H9 (cell line): ENCODE measurements at regions not wholly inside any gene's neighbourhood (a gene's known extent, or its start where the extent isn't known, plus 50 kb on each side); places are given as distances from the start of the nearest gene placed in this dataset.

Source experiments
- DNase-seq: peaks from one replicate; pipeline ENCODE4 v3.0.0-alpha.2; 2017
- H2AFZ ChIP-seq: one replicate; pipeline ENCODE4 v1.6.1; 2013; ENCODE audit warnings: mild to moderate bottlenecking, low read length, control low read depth, moderate library complexity
- H2AK5ac ChIP-seq: 2 replicates; pipeline ENCODE4 v1.6.1; 2013; ENCODE audit warnings: low read length, control low read depth, mixed read lengths; ENCODE audit not compliant: insufficient read length
- H2BK120ac ChIP-seq: one replicate; pipeline ENCODE4 v1.6.1; 2013; ENCODE audit warnings: low read depth, mild to moderate bottlenecking, low read length, control low read depth, inconsistent platforms; ENCODE audit not compliant: poor library complexity, severe bottlenecking
- H2BK12ac ChIP-seq: 2 replicates; pipeline ENCODE4 v1.6.1; 2013; ENCODE audit warnings: low read length, control low read depth, mixed read lengths, low read depth; ENCODE audit not compliant: insufficient read length
- H2BK15ac ChIP-seq: 2 replicates; pipeline ENCODE4 v1.6.1; 2013; ENCODE audit warnings: low read depth, low read length, control low read depth
- H2BK20ac ChIP-seq: one replicate; pipeline ENCODE4 v1.6.1; 2013; ENCODE audit warnings: low read depth, mild to moderate bottlenecking, low read length, control low read depth, inconsistent platforms; ENCODE audit not compliant: poor library complexity, severe bottlenecking
- H2BK5ac ChIP-seq: 2 replicates; pipeline ENCODE4 v1.6.1; 2013; ENCODE audit warnings: low read length, control low read depth, mixed read lengths; ENCODE audit not compliant: insufficient read length
- H3K14ac ChIP-seq: 2 replicates; pipeline ENCODE4 v1.6.1; 2013; ENCODE audit warnings: low read length, control low read depth; ENCODE audit not compliant: insufficient read depth
- H3K18ac ChIP-seq: 2 replicates; pipeline ENCODE4 v1.6.1; 2013; ENCODE audit warnings: low read depth, mild to moderate bottlenecking, mixed read lengths, low read length, control low read depth; ENCODE audit not compliant: insufficient read length
- H3K23ac ChIP-seq: 2 replicates; pipeline ENCODE4 v1.6.1; 2013; ENCODE audit warnings: low read length, control low read depth, mixed read lengths, low read depth; ENCODE audit not compliant: insufficient read length
- H3K23me2 ChIP-seq: 2 replicates; pipeline ENCODE4 v1.6.1; 2013; ENCODE audit warnings: low read depth, mild to moderate bottlenecking, mixed read lengths, low read length, control low read depth; ENCODE audit not compliant: insufficient read length, poor library complexity, severe bottlenecking
- H3K27ac ChIP-seq: 2 replicates; pipeline ENCODE4 v1.5.1; 2013; ENCODE audit warnings: low read length, control low read depth, mixed read lengths, low read depth; ENCODE audit not compliant: insufficient read length
- H3K27me3 ChIP-seq: 2 replicates; pipeline ENCODE4 v1.6.1; 2013; ENCODE audit warnings: low read length, control low read depth, inconsistent platforms; ENCODE audit not compliant: insufficient read depth
- H3K4ac ChIP-seq: 2 replicates; pipeline ENCODE4 v1.6.1; 2013; ENCODE audit warnings: low read depth, mild to moderate bottlenecking, control low read depth, inconsistent platforms, low read length, moderate library complexity
- H3K4me1 ChIP-seq: 2 replicates; pipeline ENCODE4 v1.6.1; 2013; ENCODE audit warnings: low read length, control low read depth, inconsistent platforms; ENCODE audit not compliant: insufficient read depth
- H3K4me2 ChIP-seq: 2 replicates; pipeline ENCODE4 v1.6.1; 2013; ENCODE audit warnings: low read length, control low read depth, mixed read lengths; ENCODE audit not compliant: insufficient read length, insufficient read depth
- H3K56ac ChIP-seq: 2 replicates; pipeline ENCODE4 v1.6.1; 2013; ENCODE audit warnings: low read depth, mild to moderate bottlenecking, mixed read lengths, low read length, control low read depth; ENCODE audit not compliant: insufficient read length
- H3K79me1 ChIP-seq: 2 replicates; pipeline ENCODE4 v1.6.1; 2013; ENCODE audit warnings: low read depth, mild to moderate bottlenecking, moderate library complexity, low read length, control low read depth, inconsistent platforms; ENCODE audit not compliant: insufficient read depth, poor library complexity, severe bottlenecking
- H3K79me2 ChIP-seq: 2 replicates; pipeline ENCODE4 v1.6.1; 2013; ENCODE audit warnings: low read length, control low read depth, inconsistent platforms; ENCODE audit not compliant: insufficient read depth
- H3K9ac ChIP-seq: 2 replicates; pipeline ENCODE4 v1.6.1; 2013; ENCODE audit warnings: low read length, control low read depth, mixed read lengths; ENCODE audit not compliant: insufficient read length; ENCODE audit errors: extremely low read depth
- H3K9me3 ChIP-seq: one replicate; pipeline ENCODE4 v1.6.1; 2013; ENCODE audit warnings: low read depth, low read length, inconsistent platforms; ENCODE audit not compliant: control insufficient read depth
- H3T11ph ChIP-seq: one replicate; pipeline ENCODE4 v1.6.1; 2013; ENCODE audit warnings: mild to moderate bottlenecking, low read length, control low read depth, inconsistent platforms
- H4K20me1 ChIP-seq: one replicate; pipeline ENCODE4 v1.6.1; 2013; ENCODE audit not compliant: control insufficient read depth, insufficient read length, insufficient read depth
- H4K5ac ChIP-seq: 2 replicates; pipeline ENCODE4 v1.6.1; 2013; ENCODE audit warnings: low read depth, mild to moderate bottlenecking, mixed read lengths, low read length, control low read depth; ENCODE audit not compliant: insufficient read length
- H4K8ac ChIP-seq: replicated peaks from 2 replicates; pipeline ENCODE4 v1.6.1; 2013; ENCODE audit warnings: low read length, control low read depth, mixed read lengths, low read depth; ENCODE audit not compliant: insufficient read length
- H4K91ac ChIP-seq: 2 replicates; pipeline ENCODE4 v1.6.1; 2013; ENCODE audit warnings: low read depth, mild to moderate bottlenecking, moderate library complexity, mixed read lengths, low read length, control low read depth; ENCODE audit not compliant: insufficient read length
- H3K27ac Mint-ChIP-seq, 3 experiments: 2 replicates in 2 of 3; 3 replicates in 1 of 3; pipeline ENCODE4 v1.8.0; 2020 to 2021; ENCODE audit warnings: mixed read lengths in 3 of 3, mild to moderate bottlenecking in 1 of 3, moderate library complexity in 1 of 3
- H3K27me3 Mint-ChIP-seq: 2 replicates; pipeline ENCODE4 v1.8.0; 2021; ENCODE audit warnings: low read depth, mild to moderate bottlenecking, moderate library complexity, mixed read lengths
- H3K36me3 Mint-ChIP-seq, 3 experiments: 2 replicates in 2 of 3; 3 replicates in 1 of 3; pipeline ENCODE4 v1.8.0; 2020 to 2021; ENCODE audit warnings: low read depth in 3 of 3, mixed read lengths in 3 of 3; ENCODE audit not compliant: insufficient read depth in 1 of 3
- H3K4me1 Mint-ChIP-seq, 2 experiments: 2 replicates each; pipeline ENCODE4 v1.8.0; 2020; ENCODE audit warnings: mixed read lengths in 2 of 2
- H3K4me3 Mint-ChIP-seq, 2 experiments: 2 replicates in 1 of 2; 3 replicates in 1 of 2; pipeline ENCODE4 v1.8.0; 2020 to 2021; ENCODE audit warnings: mild to moderate bottlenecking in 2 of 2, mixed read lengths in 2 of 2, moderate library complexity in 1 of 2
- H3K9me3 Mint-ChIP-seq, 2 experiments: 2 replicates in 1 of 2; 3 replicates in 1 of 2; pipeline ENCODE4 v1.8.0; 2020; ENCODE audit warnings: mild to moderate bottlenecking in 2 of 2, mixed read lengths in 2 of 2, moderate library complexity in 1 of 2
- WGBS: extraction: QIAGEN DNeasy Blood & Tissue Kit; methylation state at CpG from one replicate; pipeline ENCODE4 v1.1.7; 2013; ENCODE audit warnings: missing lambda C conversion rate, low lambda C conversion rate, mixed read lengths; ENCODE audit not compliant: insufficient read length; ENCODE audit errors: extremely low coverage; 5-methylcytosine and 5-hydroxymethylcytosine counted together
- TF ChIP-seq, protein P1 (sequence below): fragments of 200-600 bp; sonication (generic); conservative IDR thresholded peaks from 3 replicates; pipeline ENCODE4 v1.8.0; 2021; ENCODE audit warnings: antibody characterized with exemption, mild to moderate bottlenecking

DNA sequence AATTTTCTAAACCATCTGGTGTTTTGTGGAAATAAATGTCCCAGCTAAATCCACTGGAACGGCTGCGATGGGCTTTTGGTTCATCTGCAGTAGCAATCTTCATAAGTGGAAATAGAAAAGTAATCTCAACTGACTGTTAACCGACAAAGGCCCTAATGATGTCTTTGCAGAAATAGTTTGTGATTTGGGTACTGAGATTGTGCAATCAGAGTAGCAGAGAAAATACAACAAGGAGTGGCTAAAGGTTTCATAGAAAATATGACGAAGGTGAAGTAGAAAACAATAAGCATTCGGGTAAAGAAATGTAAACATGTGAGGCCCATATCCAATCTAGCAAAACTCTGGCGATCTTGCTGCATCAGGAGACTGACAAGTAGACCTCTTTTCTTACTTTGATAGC, 262.6 kb upstream of the MCTP2 start:
- H4K8ac ChIP-seq: no peak overlapping the region
- no peaks in the 10 kb centered on the region for H3K9me3 ChIP-seq
- Mint-ChIP-seq H3K4me3 (no peak overlapping the region), H3K36me3 (no peaks in the 10 kb centered on the region), H3K27ac (no peak overlapping the region), H3K9me3 (no peaks in the 10 kb centered on the region), H3K4me1 (no peaks in the 10 kb centered on the region), H3K27me3 (no peaks in the 10 kb centered on the region)
- H3K4me1 ChIP-seq: no peaks in the 10 kb centered on the region
- no peak overlapping the region for H3T11ph ChIP-seq
- no peak overlapping the region for H2BK5ac ChIP-seq
- H4K20me1 ChIP-seq: no peaks in the 10 kb centered on the region
- WGBS: no CpG with 5 or more reads among the region's 6 CpGs
- no peak overlapping the region for H3K14ac ChIP-seq
- no peak overlapping the region for H3K27ac ChIP-seq
- H3K79me1 ChIP-seq: no peaks in the 10 kb centered on the region
- H3K23me2 ChIP-seq: no peaks in the 10 kb centered on the region
- no peak overlapping the region for H3K4me2 ChIP-seq
- H3K27me3 ChIP-seq: no peaks in the 10 kb centered on the region
- H3K18ac ChIP-seq: no peak overlapping the region
- no peak overlapping the region for H4K91ac ChIP-seq
- H3K56ac ChIP-seq: no peak overlapping the region
- H2BK15ac ChIP-seq: no peak overlapping the region
- H2BK12ac ChIP-seq: no peak overlapping the region
- H2AK5ac ChIP-seq: no peak overlapping the region
- no peak overlapping the region for H3K23ac ChIP-seq
- H4K5ac ChIP-seq: no peak overlapping the region
- H3K4ac ChIP-seq: no peak overlapping the region
- no peak for DNase-seq
- H3K9ac ChIP-seq: no peak overlapping the region
- no peaks in the 10 kb centered on the region for H3K79me2 ChIP-seq
- no peak overlapping the region for H2BK120ac ChIP-seq
- TF ChIP-seq, protein P1, sequence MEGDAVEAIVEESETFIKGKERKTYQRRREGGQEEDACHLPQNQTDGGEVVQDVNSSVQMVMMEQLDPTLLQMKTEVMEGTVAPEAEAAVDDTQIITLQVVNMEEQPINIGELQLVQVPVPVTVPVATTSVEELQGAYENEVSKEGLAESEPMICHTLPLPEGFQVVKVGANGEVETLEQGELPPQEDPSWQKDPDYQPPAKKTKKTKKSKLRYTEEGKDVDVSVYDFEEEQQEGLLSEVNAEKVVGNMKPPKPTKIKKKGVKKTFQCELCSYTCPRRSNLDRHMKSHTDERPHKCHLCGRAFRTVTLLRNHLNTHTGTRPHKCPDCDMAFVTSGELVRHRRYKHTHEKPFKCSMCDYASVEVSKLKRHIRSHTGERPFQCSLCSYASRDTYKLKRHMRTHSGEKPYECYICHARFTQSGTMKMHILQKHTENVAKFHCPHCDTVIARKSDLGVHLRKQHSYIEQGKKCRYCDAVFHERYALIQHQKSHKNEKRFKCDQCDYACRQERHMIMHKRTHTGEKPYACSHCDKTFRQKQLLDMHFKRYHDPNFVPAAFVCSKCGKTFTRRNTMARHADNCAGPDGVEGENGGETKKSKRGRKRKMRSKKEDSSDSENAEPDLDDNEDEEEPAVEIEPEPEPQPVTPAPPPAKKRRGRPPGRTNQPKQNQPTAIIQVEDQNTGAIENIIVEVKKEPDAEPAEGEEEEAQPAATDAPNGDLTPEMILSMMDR: no peak
- no peak overlapping the region for H2BK20ac ChIP-seq
- H2AFZ ChIP-seq: no peak overlapping the region
